ENCODE measurements at regions not wholly inside any gene's neighbourhood (a gene's known extent, or its start where the extent isn't known, plus 50 kb on each side); places are given as distances from the start of the nearest gene placed in this dataset.

DNA sequence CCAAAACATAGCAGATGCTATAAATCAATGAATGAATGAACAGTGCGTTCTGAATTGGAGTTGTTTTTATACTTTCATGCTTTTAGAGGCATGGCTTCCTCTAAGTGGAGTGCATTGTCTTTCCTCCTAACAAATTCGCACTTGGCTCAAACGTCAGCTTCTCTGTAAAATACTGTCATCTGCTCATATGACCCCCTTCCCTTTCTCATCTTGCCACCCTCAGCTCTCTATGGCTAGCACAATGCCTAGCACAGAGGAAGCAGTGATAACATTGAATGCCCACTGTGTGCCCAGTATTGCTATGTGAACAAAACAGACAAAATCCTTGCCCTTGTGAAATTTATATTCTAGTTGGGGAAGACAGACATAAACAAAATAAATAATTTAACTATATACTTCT, 258.8 kb downstream of the MREG start:
- TF ChIP-seq, protein P1, sequence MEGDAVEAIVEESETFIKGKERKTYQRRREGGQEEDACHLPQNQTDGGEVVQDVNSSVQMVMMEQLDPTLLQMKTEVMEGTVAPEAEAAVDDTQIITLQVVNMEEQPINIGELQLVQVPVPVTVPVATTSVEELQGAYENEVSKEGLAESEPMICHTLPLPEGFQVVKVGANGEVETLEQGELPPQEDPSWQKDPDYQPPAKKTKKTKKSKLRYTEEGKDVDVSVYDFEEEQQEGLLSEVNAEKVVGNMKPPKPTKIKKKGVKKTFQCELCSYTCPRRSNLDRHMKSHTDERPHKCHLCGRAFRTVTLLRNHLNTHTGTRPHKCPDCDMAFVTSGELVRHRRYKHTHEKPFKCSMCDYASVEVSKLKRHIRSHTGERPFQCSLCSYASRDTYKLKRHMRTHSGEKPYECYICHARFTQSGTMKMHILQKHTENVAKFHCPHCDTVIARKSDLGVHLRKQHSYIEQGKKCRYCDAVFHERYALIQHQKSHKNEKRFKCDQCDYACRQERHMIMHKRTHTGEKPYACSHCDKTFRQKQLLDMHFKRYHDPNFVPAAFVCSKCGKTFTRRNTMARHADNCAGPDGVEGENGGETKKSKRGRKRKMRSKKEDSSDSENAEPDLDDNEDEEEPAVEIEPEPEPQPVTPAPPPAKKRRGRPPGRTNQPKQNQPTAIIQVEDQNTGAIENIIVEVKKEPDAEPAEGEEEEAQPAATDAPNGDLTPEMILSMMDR (conservative IDR thresholded peaks at IDR 0.05; ENCODE audit: low read depth) = no peak
- no peak for DNase-seq (ENCODE audit: low spot score)
- POLR2A ChIA-PET (ENCODE audit: low non-redundant PET) = no interaction called here
- CTCF ChIA-PET = no interaction called here
- no peak overlapping the region for H3K27ac ChIP-seq

DNA sequence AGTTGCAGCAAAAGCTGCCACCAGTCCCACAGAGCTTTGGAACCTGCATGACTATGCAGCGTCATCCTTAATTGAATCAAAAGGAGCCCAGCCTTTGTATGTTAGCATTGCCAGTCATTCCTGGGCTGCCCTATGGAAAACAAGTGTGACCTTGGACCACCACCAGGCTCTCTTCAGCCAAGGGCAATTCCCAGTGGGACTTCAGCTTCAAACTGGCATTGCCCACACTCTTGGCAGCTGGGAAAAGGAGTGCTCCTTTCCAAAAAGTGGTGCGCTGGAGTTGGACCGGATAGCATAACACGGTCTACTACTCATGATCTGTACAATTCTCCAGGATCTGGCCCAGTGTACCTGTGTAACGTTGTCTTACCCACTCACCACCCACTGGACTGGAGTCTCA, 259.5 kb downstream of the MREG start:
- no peak overlapping the region for H3K27ac ChIP-seq
- DNase-seq (ENCODE audit: low spot score) = no peak
- ChIA-PET POLR2A (ENCODE audit: low non-redundant PET) (no interaction called here), CTCF (no interaction called here)
- TF ChIP-seq, protein P1 (conservative IDR thresholded peaks at IDR 0.05; ENCODE audit: low read depth) = no peak

DNA sequence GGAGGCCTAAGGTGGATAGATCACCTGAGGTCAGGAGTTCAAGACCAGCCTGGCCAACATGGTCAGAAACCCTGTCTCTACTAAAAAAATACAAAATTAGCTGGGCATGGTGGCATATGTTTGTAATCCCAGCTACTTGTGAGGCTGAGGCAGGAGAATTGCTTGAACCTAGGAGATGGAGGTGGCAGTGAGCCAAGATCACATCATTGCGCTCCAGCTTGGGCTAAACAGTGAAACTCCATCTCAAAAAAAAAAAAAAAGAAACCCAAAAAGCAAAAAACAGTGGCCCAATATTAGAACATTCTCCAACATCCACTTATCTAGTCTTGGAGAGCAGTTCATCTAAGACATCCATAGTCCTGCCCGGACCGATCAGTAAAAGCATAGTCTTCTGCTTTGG, 260.4 kb downstream of the MREG start:
- CTCF ChIA-PET = no interaction called here
- H3K27ac ChIP-seq = no peak overlapping the region
- DNase-seq (ENCODE audit: low spot score) = no peak
- POLR2A ChIA-PET (ENCODE audit: low non-redundant PET) = no interaction called here
- TF ChIP-seq, protein P1 (conservative IDR thresholded peaks at IDR 0.05; ENCODE audit: low read depth) = no peak

DNA sequence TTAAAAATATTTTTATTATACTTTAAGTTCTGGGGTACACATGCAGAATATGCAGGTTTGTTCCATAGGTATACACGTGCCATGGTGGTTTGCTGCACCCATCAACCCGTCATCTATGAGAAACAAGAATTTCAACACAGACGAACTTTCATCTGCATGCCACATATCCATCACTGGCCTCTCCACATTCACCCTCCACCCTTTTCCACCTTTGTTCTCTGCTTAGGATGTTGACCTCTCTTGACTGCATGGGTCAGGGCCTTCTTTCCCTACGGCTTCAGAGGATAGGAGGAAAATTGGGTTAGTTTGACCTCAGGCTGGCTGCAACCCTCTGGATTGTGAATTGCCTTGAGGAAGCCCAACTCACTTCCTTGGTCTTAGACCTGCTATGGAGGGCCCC, 260.9 kb downstream of the MREG start:
- H3K27ac ChIP-seq = no peak overlapping the region
- CTCF ChIA-PET = no interaction called here
- TF ChIP-seq, protein P1 (conservative IDR thresholded peaks at IDR 0.05; ENCODE audit: low read depth) = no peak
- DNase-seq (ENCODE audit: low spot score) = no peak
- POLR2A ChIA-PET (ENCODE audit: low non-redundant PET) = no interaction called here

DNA sequence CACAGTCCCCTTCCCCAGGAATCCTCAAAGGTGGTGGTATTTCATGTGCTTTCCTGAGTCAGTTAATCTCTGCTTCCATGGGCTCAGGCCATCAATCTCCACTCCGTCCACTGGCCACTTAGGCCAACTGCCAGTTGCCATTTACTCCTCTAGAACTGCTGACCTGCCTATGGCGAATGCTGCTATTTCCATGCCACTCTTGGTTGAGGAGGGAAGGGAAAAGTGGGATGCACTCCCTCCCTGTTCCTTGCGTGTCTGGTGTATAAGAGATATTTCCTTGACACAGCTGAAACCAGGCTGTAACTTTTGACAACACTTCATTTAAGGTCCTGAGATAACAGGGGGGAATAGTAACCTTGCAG, 261.5 kb downstream of the MREG start:
- POLR2A ChIA-PET (ENCODE audit: low non-redundant PET) = no interaction called here
- CTCF ChIA-PET = no interaction called here
- TF ChIP-seq, protein P1 (conservative IDR thresholded peaks at IDR 0.05; ENCODE audit: low read depth) = no peak
- no peak overlapping the region for H3K27ac ChIP-seq
- DNase-seq (ENCODE audit: low spot score) = no peak

DNA sequence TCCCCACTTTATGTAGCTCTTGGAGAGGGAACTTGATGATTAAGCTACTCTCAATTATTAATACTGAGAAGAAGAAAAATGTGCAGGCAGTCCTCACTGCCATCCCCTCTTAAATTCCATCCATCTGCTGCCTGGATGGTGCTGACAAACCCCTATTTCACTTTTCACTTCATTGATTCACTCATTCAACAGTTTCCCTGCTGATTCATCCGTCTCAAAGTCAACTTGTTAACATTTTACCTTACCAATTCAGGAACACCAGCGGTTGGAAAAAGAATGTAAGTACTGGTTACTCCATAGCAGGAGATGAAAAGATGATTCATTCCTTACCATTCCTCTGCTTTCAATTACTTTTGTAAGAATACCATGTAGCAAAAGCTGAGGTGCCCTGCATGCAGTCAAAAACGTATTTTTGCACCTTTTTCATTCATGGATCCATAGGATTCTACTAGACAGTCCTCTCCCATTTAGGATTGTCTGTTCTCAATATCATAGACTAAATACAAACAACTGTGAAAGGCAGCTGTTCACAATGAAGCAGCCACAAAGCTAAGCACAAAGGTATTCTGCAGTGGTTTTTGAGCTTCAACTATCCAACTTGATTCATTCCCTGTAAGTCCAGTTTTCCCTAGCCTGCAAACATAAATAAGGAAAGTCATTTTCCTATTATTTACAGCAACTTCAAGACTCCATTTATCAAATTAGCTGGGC, 262.0 kb downstream of the MREG start:
- ChIA-PET POLR2A (ENCODE audit: low non-redundant PET) (no interaction called here), CTCF (no interaction called here)
- peak; percentile 70 for DNase-seq (ENCODE audit: low spot score)
- TF ChIP-seq, protein P1 (conservative IDR thresholded peaks at IDR 0.05; ENCODE audit: low read depth) = no peak
- no peak overlapping the region for H3K27ac ChIP-seq

DNA sequence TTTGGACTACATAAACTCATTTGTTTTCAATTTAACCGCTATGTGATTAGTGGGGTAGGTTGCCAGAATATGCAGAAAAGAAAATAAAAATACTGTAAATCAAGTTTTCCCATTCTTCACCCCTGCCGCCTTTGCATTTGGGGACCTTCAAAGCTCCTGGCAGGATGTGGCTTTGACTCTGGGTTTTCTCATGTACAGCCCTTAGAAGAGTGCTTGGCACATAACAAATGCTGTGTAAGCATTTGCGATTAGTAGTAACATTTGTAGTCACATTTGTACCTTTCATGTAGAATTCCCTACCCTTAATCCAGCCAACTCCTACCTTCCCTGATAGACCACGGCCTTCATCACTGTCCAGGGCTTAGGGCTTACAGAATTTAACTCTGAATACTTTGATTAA, 262.6 kb downstream of the MREG start:
- no peak for DNase-seq (ENCODE audit: low spot score)
- CTCF ChIA-PET = no interaction called here
- TF ChIP-seq, protein P1 (conservative IDR thresholded peaks at IDR 0.05; ENCODE audit: low read depth) = no peak
- no peak overlapping the region for H3K27ac ChIP-seq
- POLR2A ChIA-PET (ENCODE audit: low non-redundant PET) = no interaction called here
